GM12878 (cell line): ENCODE measurements at regions not wholly inside any gene's neighbourhood (a gene's known extent, or its start where the extent isn't known, plus 50 kb on each side); places are given as distances from the start of the nearest gene placed in this dataset.

ENCODE experiments used
- ATAC-seq: fragments of 200-7000 bp; cut with Tn5 transposase; 3 replicates; pipeline ENCODE4 v1.9.1; 2020; ENCODE audit warnings: mild to moderate bottlenecking, moderate library complexity
- BruUV-seq: library from RNA; stranded (reverse); fragments of 400-500 nt; replicated peaks from 2 replicates; lab custom pipeline; 2021; lab: Mats Ljungman, UMichigan
- CTCF ChIA-PET: fragments of 300-600 bp; sonication (Branson Sonifier 250); formaldehyde crosslinking; extraction: SDS; loops from one replicate; lab custom pipeline; 2021; ENCODE audit warnings: inconsistent platforms; lab: Yijun Ruan, JAX
- POLR2A ChIA-PET: fragments of 350-600 bp; formaldehyde crosslinking; extraction: SDS; loops from one replicate; lab custom pipeline; 2021; ENCODE audit warnings: inconsistent platforms; lab: Charles Lee
- RAD21 ChIA-PET: fragments of 300-600 bp; sonication (Branson Sonifier 250); formaldehyde crosslinking; loops from one replicate; lab custom pipeline; 2023; ENCODE audit warnings: antibody characterized with exemption; ENCODE audit not compliant: unreplicated experiment; lab: Charles Lee
- SMC1A ChIA-PET: fragments of 300-600 bp; sonication (Branson Sonifier 250); formaldehyde crosslinking; loops from one replicate; lab custom pipeline; 2023; ENCODE audit not compliant: unreplicated experiment, uncharacterized antibody; lab: Charles Lee
- DNase-seq: peaks from one replicate; pipeline ENCODE4 v3.0.0-alpha.2; 2011; ENCODE audit warnings: low read depth, low spot score
- FAIRE-seq: peaks from 3 replicates; lab custom pipeline; 2011; peaks lifted over from hg19 to GRCh38; lab: Jason Lieb, UNC
- H2AFZ ChIP-seq: 2 replicates; pipeline ENCODE4 v1.6.0; 2011; ENCODE audit warnings: low read depth, low read length, control low read depth; ENCODE audit not compliant: control insufficient read depth
- H3K27ac ChIP-seq: 2 replicates; pipeline ENCODE4 v1.5.1; 2011; ENCODE audit warnings: control low read depth; ENCODE audit not compliant: control insufficient read depth, insufficient read depth
- H3K27me3 ChIP-seq, 2 experiments: replicated peaks in 1 of 2; 2 replicates each; pipeline versions ENCODE4 v1.6.0 to v1.6.1; 2011; ENCODE audit warnings: low read length in 1 of 2; ENCODE audit not compliant: control insufficient read depth in 2 of 2, insufficient read depth in 2 of 2
- H3K36me3 ChIP-seq, 2 experiments: 2 replicates each; pipeline ENCODE4 v1.5.1; 2011; ENCODE audit warnings: low read length in 1 of 2; ENCODE audit not compliant: control insufficient read depth in 2 of 2, insufficient read depth in 2 of 2
- H3K4me1 ChIP-seq: 2 replicates; pipeline ENCODE4 v1.6.1; 2011; ENCODE audit warnings: mild to moderate bottlenecking, low read length, moderate library complexity, mixed read lengths; ENCODE audit not compliant: control insufficient read depth, insufficient read depth
- H3K4me2 ChIP-seq: 2 replicates; pipeline ENCODE4 v1.6.0; 2011; ENCODE audit warnings: control low read depth; ENCODE audit not compliant: control insufficient read depth, insufficient read depth
- H3K4me3 ChIP-seq: fragments of 200-600 bp; sonication (generic); 2 replicates; pipeline ENCODE4 v1.5.1; 2016
- H3K79me2 ChIP-seq: 2 replicates; pipeline ENCODE4 v1.6.0; 2011; ENCODE audit warnings: low read length; ENCODE audit not compliant: control insufficient read depth, insufficient read depth
- H3K9ac ChIP-seq: 2 replicates; pipeline ENCODE4 v1.8.0; 2011; ENCODE audit warnings: low read length, control low read depth, mixed read lengths; ENCODE audit not compliant: control insufficient read depth, insufficient read depth
- H3K9me3 ChIP-seq: replicated peaks from 3 replicates; pipeline ENCODE4 v1.5.1; 2011; ENCODE audit warnings: mild to moderate bottlenecking, low read length; ENCODE audit not compliant: control insufficient read depth, insufficient read depth
- H4K20me1 ChIP-seq: 2 replicates; pipeline ENCODE4 v1.6.0; 2011; ENCODE audit not compliant: control insufficient read depth, insufficient read depth
- ATF2 ChIP-seq: IDR thresholded peaks from 2 replicates; pipeline ENCODE4 v1.6.1; 2012; ENCODE audit warnings: low read length, inconsistent platforms
- BCLAF1 ChIP-seq: fragments of 450-650 bp; IDR thresholded peaks from 2 replicates; pipeline ENCODE4 v1.6.1; 2017; ENCODE audit warnings: antibody characterized with exemption, mild to moderate bottlenecking, moderate library complexity
- BRCA1 ChIP-seq: IDR thresholded peaks from 2 replicates; pipeline ENCODE4 v1.6.1; 2011; ENCODE audit warnings: low read depth, low read length, improper control_type of control experiment
- MYB ChIP-seq: fragments of 150-350 bp; IDR thresholded peaks from 2 replicates; pipeline ENCODE4 v1.6.1; 2014; ENCODE audit warnings: mild to moderate bottlenecking, low read depth, low read length, borderline replicate concordance
- NFYA ChIP-seq: IDR thresholded peaks from 2 replicates; pipeline ENCODE4 v1.6.1; 2011; ENCODE audit warnings: low read depth, mild to moderate bottlenecking, low read length, improper control_type of control experiment, borderline replicate concordance
- PML ChIP-seq: IDR thresholded peaks from 2 replicates; pipeline ENCODE4 v1.6.1; 2012; ENCODE audit warnings: low read length, inconsistent platforms
- RAD21 ChIP-seq: IDR thresholded peaks from 2 replicates; pipeline ENCODE4 v1.6.1; 2011; ENCODE audit warnings: mild to moderate bottlenecking, low read depth, low read length, moderate library complexity; ENCODE audit not compliant: insufficient read depth
- RB1 ChIP-seq: fragments of 450-650 bp; formaldehyde crosslinking; IDR thresholded peaks from 2 replicates; pipeline ENCODE4 v1.6.1; 2017; ENCODE audit warnings: mild to moderate bottlenecking, borderline replicate concordance
- REST ChIP-seq: IDR thresholded peaks from 2 replicates; pipeline ENCODE4 v1.6.1; 2012; ENCODE audit warnings: mild to moderate bottlenecking, low read depth, low read length
- SMAD1 ChIP-seq: fragments of 450-650 bp; IDR thresholded peaks from 2 replicates; pipeline ENCODE4 v1.6.1; 2018; ENCODE audit warnings: mild to moderate bottlenecking, low read depth; ENCODE audit not compliant: partially characterized antibody
- SMAD5 ChIP-seq: IDR thresholded peaks from 2 replicates; pipeline ENCODE4 v1.6.1; 2016; ENCODE audit warnings: antibody characterized with exemption, low read depth
- SREBF2 ChIP-seq: IDR thresholded peaks from 2 replicates; pipeline ENCODE4 v1.6.1; 2012; ENCODE audit warnings: mild to moderate bottlenecking, low read length
- ZBTB11 ChIP-seq: fragments of 450-650 bp; formaldehyde crosslinking; IDR thresholded peaks from 2 replicates; pipeline ENCODE4 v1.5.0; 2022; ENCODE audit warnings: mild to moderate bottlenecking, missing genetic modification characterization
- ZNF24 ChIP-seq: fragments of 450-650 bp; IDR thresholded peaks from 2 replicates; pipeline ENCODE4 v1.6.1; 2017; ENCODE audit warnings: antibody characterized with exemption, mild to moderate bottlenecking
- WGBS: methylation state at CpG from one replicate; pipeline ENCODE4 v1.1.6; 2016; ENCODE audit warnings: low lambda C conversion rate; ENCODE audit not compliant: insufficient replicate concordance, insufficient coverage; ENCODE audit errors: missing lambda C conversion rate; 5-methylcytosine and 5-hydroxymethylcytosine counted together
- in situ Hi-C: fragments of 300-500 bp; cut with MboI; formaldehyde crosslinking; loops from 9 replicates; pipeline ENCODE4 v1.14.3; 2018; ENCODE audit warnings: mixed read lengths
- intact Hi-C: fragments of 100-400 bp; cut with micrococcal nuclease; formaldehyde crosslinking; loops from one replicate; pipeline ENCODE4 v1.14.2; 2022; ENCODE audit not compliant: unreplicated experiment

GRCh38 chr2:129180124-129180716 lies 799.2 kb upstream of the RAB6C start:
- Histone ChIP-seq H3K4me2 (no peak overlapping the region), H2AFZ (no peak overlapping the region), H3K9me3 (no peaks in the 10 kb centered on the region), H4K20me1 (no peaks in the 10 kb centered on the region), H3K79me2 (no peaks in the 10 kb centered on the region), H3K27me3 (no peaks in the 10 kb centered on the region; a peak in 1 of 4 replicates), H3K27ac (no peak overlapping the region), H3K36me3 (no peaks in the 10 kb centered on the region), H3K4me1 (no peaks in the 10 kb centered on the region), H3K9ac (no peak overlapping the region), H3K4me3 (no peak overlapping the region)
- ChIA-PET POLR2A (no interaction called here), RAD21 (no interaction called here), SMC1A (no interaction called here), CTCF (no interaction called here)
- intact Hi-C loops: no loop called here
- FAIRE-seq: no peak
- no peak for ATAC-seq
- no peak for DNase-seq
- in situ Hi-C loops: no loop called here
- 17% methylated on average over 5 of the region's 5 CpGs for WGBS
- BruUV-seq: no TSS peak
- TF ChIP-seq REST (no peak), RB1 (no peak), ZNF24 (no peak), SREBF2 (no peak), ATF2 (no peak), BRCA1 (no peak), SMAD1 (no peak), NFYA (no peak), ZBTB11 (CRISPR knock-in tag) (no peak), SMAD5 (no peak), MYB (no peak), BCLAF1 (no peak), PML (no peak), RAD21 (no peak)
